HUES48 (cell line): ENCODE measurements at regions not wholly inside any gene's neighbourhood (a gene's known extent, or its start where the extent isn't known, plus 50 kb on each side); places are given as distances from the start of the nearest gene placed in this dataset.

ENCODE experiments used
- H3K27ac ChIP-seq: one replicate; pipeline ENCODE4 v1.7.0; 2013; ENCODE audit warnings: low read depth, low read length, inconsistent platforms
- H3K27me3 ChIP-seq: 2 replicates; pipeline ENCODE4 v1.6.1; 2013; ENCODE audit warnings: mild to moderate bottlenecking, low read length; ENCODE audit not compliant: control insufficient read depth, insufficient read depth
- H3K36me3 ChIP-seq: 2 replicates; pipeline ENCODE4 v1.6.1; 2013; ENCODE audit warnings: low read length; ENCODE audit not compliant: control insufficient read depth, insufficient read depth
- H3K4me1 ChIP-seq: 2 replicates; pipeline ENCODE4 v1.6.1; 2013; ENCODE audit warnings: mild to moderate bottlenecking, low read length; ENCODE audit not compliant: control insufficient read depth, insufficient read depth
- H3K4me3 ChIP-seq: 2 replicates; pipeline ENCODE4 v1.5.1; 2013; ENCODE audit warnings: mild to moderate bottlenecking, low read depth, low read length
- H3K9ac ChIP-seq: 2 replicates; pipeline ENCODE4 v1.6.1; 2013; ENCODE audit warnings: mild to moderate bottlenecking, low read depth, low read length, moderate library complexity
- H3K9me3 ChIP-seq: 2 replicates; pipeline ENCODE4 v1.6.1; 2013; ENCODE audit warnings: low read length; ENCODE audit not compliant: control insufficient read depth, insufficient read depth

DNA sequence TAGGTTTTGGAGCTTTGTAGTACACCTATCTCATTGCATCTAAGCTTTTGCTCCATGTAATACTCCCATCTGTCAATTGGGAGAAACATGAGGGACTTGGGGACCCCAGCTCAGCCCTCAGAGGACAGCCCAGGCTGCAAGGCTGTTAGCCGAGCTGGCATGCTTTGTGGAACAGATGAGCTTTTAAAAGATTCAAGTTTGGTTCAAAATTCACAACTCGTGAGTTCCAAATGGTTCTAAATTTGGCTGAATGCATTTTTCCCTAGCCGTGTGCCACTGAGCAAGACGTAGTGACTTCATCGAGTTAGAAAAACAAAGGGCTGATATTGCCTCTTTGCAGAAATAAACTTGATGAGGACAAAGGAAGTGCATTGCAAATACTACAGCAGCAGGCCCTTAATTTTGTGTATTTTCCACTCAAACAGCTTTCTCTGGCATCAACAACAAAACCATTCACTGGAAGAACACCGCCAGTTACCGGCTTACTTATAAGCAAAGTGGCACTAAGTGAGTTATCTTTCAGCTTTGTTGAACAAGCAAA, 165.0 kb upstream of the HS3ST1 start:
- H3K4me1 ChIP-seq: 0 out of 2 replicates have a peak, but pooled peaks cover 4% of the 10 kb centered on the region
- H3K27me3 ChIP-seq: no peaks in the 10 kb centered on the region
- no peak overlapping the region for H3K4me3 ChIP-seq
- no peak overlapping the region for H3K27ac ChIP-seq
- no peaks in the 10 kb centered on the region for H3K36me3 ChIP-seq
- H3K9me3 ChIP-seq: no peaks in the 10 kb centered on the region
- H3K9ac ChIP-seq: no peak overlapping the region

DNA sequence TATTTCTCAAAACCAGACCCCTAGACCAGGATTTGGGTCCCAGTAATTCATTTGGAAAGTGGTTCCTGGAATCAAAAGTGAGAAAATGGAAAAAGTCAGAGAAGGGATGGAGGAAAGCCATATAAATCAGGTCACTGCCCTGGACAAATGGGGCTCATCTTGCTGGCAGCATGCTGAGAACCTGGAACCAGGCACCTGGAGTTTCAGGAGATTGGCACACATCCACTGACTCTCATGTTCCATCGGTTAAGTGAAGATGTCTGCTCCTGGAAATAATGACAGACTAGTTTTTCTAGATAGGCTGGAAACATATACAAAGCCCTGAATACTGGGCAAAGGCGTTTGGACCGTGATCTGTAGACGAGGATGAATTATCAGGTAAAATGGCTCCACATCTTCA, 163.6 kb upstream of the HS3ST1 start:
- H3K27ac ChIP-seq: no peak overlapping the region
- H3K36me3 ChIP-seq: no peaks in the 10 kb centered on the region
- H3K4me3 ChIP-seq: no peak overlapping the region
- no peaks in the 10 kb centered on the region for H3K27me3 ChIP-seq
- no peaks in the 10 kb centered on the region for H3K9me3 ChIP-seq
- H3K4me1 ChIP-seq: 0 out of 2 replicates have a peak, but pooled peaks cover 4% of the 10 kb centered on the region
- H3K9ac ChIP-seq: no peak overlapping the region

GRCh38 chr4:11590132-11590531, 161.4 kb upstream of the HS3ST1 start:
- Histone ChIP-seq H3K27ac (no peak overlapping the region), H3K9me3 (no peaks in the 10 kb centered on the region), H3K9ac (no peak overlapping the region), H3K27me3 (no peaks in the 10 kb centered on the region), H3K36me3 (no peaks in the 10 kb centered on the region), H3K4me1 (0 out of 2 replicates have a peak, but pooled peaks cover 4% of the 10 kb centered on the region), H3K4me3 (no peak overlapping the region)

GRCh38 chr4:11589676-11590075, 161.0 kb upstream of the HS3ST1 start:
- Histone ChIP-seq H3K27ac (no peak overlapping the region), H3K4me1 (0 out of 2 replicates have a peak, but pooled peaks cover 4% of the 10 kb centered on the region), H3K9me3 (no peaks in the 10 kb centered on the region), H3K9ac (no peak overlapping the region), H3K27me3 (no peaks in the 10 kb centered on the region), H3K4me3 (no peak overlapping the region), H3K36me3 (no peaks in the 10 kb centered on the region)

DNA sequence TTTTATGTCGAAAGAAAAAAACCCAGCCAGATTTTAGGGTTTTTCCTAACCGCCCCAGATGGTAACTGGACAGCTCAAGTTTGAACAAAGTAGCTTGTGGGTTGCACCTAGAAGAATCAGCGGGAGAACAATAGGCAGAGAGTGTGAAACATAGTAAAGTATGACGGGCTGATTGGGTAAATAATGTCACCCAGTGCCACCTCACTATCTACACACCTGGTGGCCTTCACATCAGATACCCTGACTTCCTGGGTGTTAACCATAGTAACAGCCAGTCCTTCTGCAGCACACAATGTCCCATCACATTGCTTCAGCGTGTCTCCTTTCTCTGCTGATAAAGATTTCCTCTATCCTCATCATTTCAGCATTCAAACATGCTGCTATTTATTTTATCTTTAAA, 159.1 kb upstream of the HS3ST1 start:
- Histone ChIP-seq H3K9ac (no peak overlapping the region), H3K4me3 (no peak overlapping the region), H3K36me3 (no peaks in the 10 kb centered on the region), H3K27ac (no peak overlapping the region), H3K27me3 (no peaks in the 10 kb centered on the region), H3K9me3 (peaks cover 7% of the 10 kb centered on the region; the same call in 1 of the 2 replicates), H3K4me1 (0 out of 2 replicates have a peak, but pooled peaks cover under 1% of the 10 kb centered on the region)

DNA sequence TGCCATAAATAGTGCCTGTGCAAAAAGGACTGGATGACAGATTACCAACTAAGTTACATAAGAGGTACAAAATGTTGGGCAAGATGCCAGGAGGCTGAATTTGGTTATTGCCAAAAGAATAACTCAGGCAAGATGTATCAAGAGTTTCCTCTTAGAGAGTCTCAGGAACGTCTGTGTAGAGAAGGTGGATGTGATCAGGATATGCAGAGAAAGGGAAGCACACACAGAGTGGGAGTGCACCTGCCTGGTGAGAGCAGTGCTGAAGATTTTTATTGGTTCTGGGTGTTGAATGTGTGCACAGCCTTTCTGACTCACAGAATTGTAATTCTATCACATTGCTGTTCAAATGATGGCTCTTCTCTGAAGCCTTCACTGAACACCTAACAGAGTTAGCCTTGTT, 156.8 kb upstream of the HS3ST1 start:
- no peak overlapping the region for H3K4me3 ChIP-seq
- no peak overlapping the region for H3K27ac ChIP-seq
- no peaks in the 10 kb centered on the region for H3K4me1 ChIP-seq
- no peaks in the 10 kb centered on the region for H3K27me3 ChIP-seq
- peaks cover 7% of the 10 kb centered on the region; the same call in 1 of the 2 replicates for H3K9me3 ChIP-seq
- no peak overlapping the region for H3K9ac ChIP-seq
- no peaks in the 10 kb centered on the region for H3K36me3 ChIP-seq

- H3K27me3 ChIP-seq: no peaks in the 10 kb centered on the region
- H3K9me3 ChIP-seq: no peaks in the 10 kb centered on the region
- no peaks in the 10 kb centered on the region for H3K4me1 ChIP-seq
- no peak overlapping the region for H3K9ac ChIP-seq
- H3K27ac ChIP-seq: no peak overlapping the region
- no peak overlapping the region for H3K4me3 ChIP-seq
- no peaks in the 10 kb centered on the region for H3K36me3 ChIP-seq
Measured at GRCh38 chr4:11568511-11568910, 139.8 kb upstream of the HS3ST1 start.

- H3K4me1 ChIP-seq: no peaks in the 10 kb centered on the region
- H3K27ac ChIP-seq: no peak overlapping the region
- H3K36me3 ChIP-seq: no peaks in the 10 kb centered on the region
- H3K27me3 ChIP-seq: no peaks in the 10 kb centered on the region
- no peaks in the 10 kb centered on the region for H3K9me3 ChIP-seq
- no peak overlapping the region for H3K9ac ChIP-seq
- H3K4me3 ChIP-seq: no peak overlapping the region
Measured at GRCh38 chr4:11566444-11567022, 137.8 kb upstream of the HS3ST1 start.

DNA sequence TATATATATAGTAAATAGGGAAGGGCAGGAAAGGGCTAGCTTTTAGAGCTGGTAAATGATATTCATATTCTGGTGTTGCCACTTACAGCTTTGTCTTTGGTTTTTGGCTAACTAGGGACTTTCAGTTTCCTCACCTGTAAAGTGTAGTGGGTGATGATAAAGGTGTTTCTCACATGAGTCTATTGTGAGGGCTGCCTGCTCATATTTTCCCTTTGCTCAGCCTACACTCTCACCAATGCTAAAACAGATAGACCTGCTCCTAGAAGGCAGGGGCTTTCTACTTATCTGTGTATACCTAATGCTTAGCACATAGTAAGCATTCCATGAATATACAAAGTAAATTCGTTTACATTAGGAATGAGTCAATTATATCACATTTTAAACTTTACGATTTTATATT, 137.2 kb upstream of the HS3ST1 start:
- Histone ChIP-seq H3K36me3 (no peaks in the 10 kb centered on the region), H3K9me3 (no peaks in the 10 kb centered on the region), H3K27ac (no peak overlapping the region), H3K4me3 (no peak overlapping the region), H3K4me1 (no peaks in the 10 kb centered on the region), H3K9ac (no peak overlapping the region), H3K27me3 (no peaks in the 10 kb centered on the region)

DNA sequence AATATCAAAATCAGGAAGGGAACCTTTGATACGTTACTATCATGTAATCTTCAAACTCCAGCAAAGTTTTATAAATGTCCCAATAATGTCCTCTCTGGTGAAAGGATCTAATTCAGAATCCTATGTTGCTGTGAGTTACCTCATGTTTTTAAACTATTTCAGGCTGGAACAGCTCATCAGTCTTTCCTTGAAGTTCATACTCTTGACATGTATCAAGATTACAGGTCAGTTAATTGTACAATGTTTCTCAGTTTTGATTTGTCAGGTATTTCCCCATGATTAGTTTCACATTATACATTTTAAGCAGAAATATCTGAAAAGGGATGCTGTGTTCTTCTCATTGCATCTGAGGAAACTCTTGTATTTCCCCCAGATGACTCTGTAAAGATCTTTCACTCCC, 136.5 kb upstream of the HS3ST1 start:
- Histone ChIP-seq H3K27ac (no peak overlapping the region), H3K9me3 (no peaks in the 10 kb centered on the region), H3K36me3 (no peaks in the 10 kb centered on the region), H3K27me3 (no peaks in the 10 kb centered on the region), H3K4me1 (no peaks in the 10 kb centered on the region), H3K9ac (no peak overlapping the region), H3K4me3 (no peak overlapping the region)

- H3K4me1 ChIP-seq: no peaks in the 10 kb centered on the region
- H3K4me3 ChIP-seq: no peak overlapping the region
- no peaks in the 10 kb centered on the region for H3K27me3 ChIP-seq
- H3K9me3 ChIP-seq: no peaks in the 10 kb centered on the region
- no peak overlapping the region for H3K9ac ChIP-seq
- H3K27ac ChIP-seq: no peak overlapping the region
- no peaks in the 10 kb centered on the region for H3K36me3 ChIP-seq
Measured at GRCh38 chr4:11564021-11564420, 135.3 kb upstream of the HS3ST1 start.
